ENCODE measurements at regions not wholly inside any gene's neighbourhood (a gene's known extent, or its start where the extent isn't known, plus 50 kb on each side); places are given as distances from the start of the nearest gene placed in this dataset.
A peak's percentile ranks its signal among the peaks of the same experiment; 100 is the strongest.

- Histone ChIP-seq H3K36me3 (ENCODE audit: control insufficient read depth in 2 of 4, insufficient read depth in 4 of 4, low read length in 3 of 4) (no peaks in the 10 kb centered on the region), H3K4me1 (replicated peaks in 1 of 4; ENCODE audit: control insufficient read depth in 3 of 4, insufficient read depth in 4 of 4, low read length in 3 of 4) (no peaks in the 10 kb centered on the region), H3K56ac (replicated peaks; ENCODE audit: insufficient read length, low read depth, low read length) (no peak overlapping the region), H3K4me3 (ENCODE audit: extremely low read depth in 1 of 4, insufficient read depth in 2 of 4, low read depth in 3 of 4, low read length in 4 of 4) (no peak overlapping the region), H2BK15ac (ENCODE audit: low read length) (no peak overlapping the region), H4K8ac (ENCODE audit: extremely low read depth, insufficient read depth, low read length) (no peak overlapping the region), H3K4me2 (ENCODE audit: insufficient read depth in 1 of 2, low read depth in 2 of 2, low read length in 2 of 2) (no peak overlapping the region), H2BK20ac (ENCODE audit: low read length) (no peak overlapping the region), H2BK120ac (replicated peaks; ENCODE audit: low read depth, low read length) (no peak overlapping the region), H4K5ac (ENCODE audit: insufficient read length, low read depth, low read length) (no peak overlapping the region), H3K4ac (replicated peaks; ENCODE audit: insufficient read length, low read depth, low read length) (no peak overlapping the region), H4K91ac (replicated peaks; ENCODE audit: insufficient read length, low read length) (no peak overlapping the region), H4K20me1 (replicated peaks in 1 of 2; ENCODE audit: control insufficient read depth in 1 of 2, insufficient read depth in 2 of 2, low read length in 2 of 2) (no peaks in the 10 kb centered on the region), H2BK12ac (ENCODE audit: low read depth, low read length) (no peak overlapping the region), H3K27me3 (replicated peaks in 1 of 4; ENCODE audit: control insufficient read depth in 3 of 4, extremely low read depth in 1 of 4, insufficient read depth in 3 of 4, low read length in 3 of 4) (no peaks in the 10 kb centered on the region; a peak in 1 of 7 replicates), H3K9ac (replicated peaks in 1 of 4; ENCODE audit: extremely low read depth in 1 of 4, low read depth in 3 of 4, low read length in 3 of 4) (no peak overlapping the region), H3K23me2 (ENCODE audit: low read depth, low read length) (no peaks in the 10 kb centered on the region), H2BK5ac (ENCODE audit: low read depth, low read length) (no peak overlapping the region), H3K23ac (ENCODE audit: insufficient read length) (no peak overlapping the region), H3K18ac (ENCODE audit: extremely low read depth, low read length) (no peak overlapping the region), H3K14ac (ENCODE audit: insufficient read length) (no peak overlapping the region), H2AK5ac (ENCODE audit: low read depth, low read length) (no peak overlapping the region), H3K27ac (ENCODE audit: low read depth, low read length) (no peak overlapping the region), H3K79me2 (ENCODE audit: control insufficient read depth in 1 of 2, insufficient read depth in 2 of 2, low read length in 2 of 2) (no peaks in the 10 kb centered on the region), H2AFZ (ENCODE audit: low read length) (no peak overlapping the region), H3K79me1 (ENCODE audit: low read depth, low read length) (no peaks in the 10 kb centered on the region), H3K9me3 (ENCODE audit: insufficient read depth in 2 of 2, low read depth in 1 of 2, low read length in 1 of 2) (no peaks in the 10 kb centered on the region; a peak in 1 of 4 replicates)
- CTCF ChIA-PET (ENCODE audit: partially characterized antibody): no interaction called here
- WGBS, 2 experiments (ENCODE audit: extremely low coverage in 1 of 2, insufficient coverage in 1 of 2, insufficient read length in 1 of 2, insufficient replicate concordance in 2 of 2, low coverage in 1 of 2, low lambda C conversion rate in 2 of 2, missing lambda C conversion rate in 1 of 2): 85% methylated on average over 3 of the region's 3 CpGs; no CpG with 5 or more reads in 1 of the 2 experiments
- DNase-seq (ENCODE audit: low read depth in 1 of 2, low spot score in 2 of 2): no peak
- no peak for TF ChIP-seq RFX5 (IDR thresholded peaks at IDR 0.05; ENCODE audit: borderline replicate concordance, low read depth, low read length)
- peak; percentile 11 to 19; a peak in 2 of 4 replicates for TF ChIP-seq RAD21 (IDR thresholded peaks at IDR 0.05 in 1 of 2, conservative IDR thresholded peaks at IDR 0.05 in 1 of 2; ENCODE audit: low read depth in 2 of 2, low read length in 2 of 2)
- FAIRE-seq: no peak
- POLR2A ChIA-PET (ENCODE audit: partially characterized antibody): no interaction called here
These were observed 196.7 kb upstream of the CDH5 start for GRCh38 chr16:66169817-66170216.

All from H1 (cell line).